ENCODE measurements at regions not wholly inside any gene's neighbourhood (a gene's known extent, or its start where the extent isn't known, plus 50 kb on each side); places are given as distances from the start of the nearest gene placed in this dataset.

DNA sequence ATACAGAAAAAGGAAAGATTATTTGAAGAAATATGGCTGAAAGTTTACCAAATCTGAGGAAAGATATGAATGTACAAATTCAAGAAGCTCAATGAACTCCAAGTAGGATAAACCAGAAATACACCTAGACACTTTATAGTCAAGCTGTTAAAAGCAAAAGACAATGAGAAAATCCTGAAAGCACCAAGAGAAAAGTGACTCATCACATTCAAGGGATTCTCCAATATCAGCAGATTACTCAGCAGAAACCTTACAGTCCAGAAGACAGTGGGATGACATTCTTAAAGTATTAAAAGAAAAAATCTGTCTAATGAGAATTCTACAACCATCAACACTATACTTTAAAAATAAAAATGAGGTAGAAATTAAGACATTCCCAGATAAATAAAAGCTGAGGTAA is 223.8 kb upstream of the ZCCHC13 start:
- Mint-ChIP-seq H3K4me1 (no peaks in the 10 kb centered on the region), H3K27ac (no peak overlapping the region), H3K27me3 (no peaks in the 10 kb centered on the region), H3K9me3 (ENCODE audit: insufficient read depth) (no peaks in the 10 kb centered on the region), H3K4me3 (no peak overlapping the region)
- Histone ChIP-seq H3K4me3 (ENCODE audit: control extremely low read depth in 1 of 5, extremely low read depth in 1 of 5, insufficient read depth in 1 of 5, low read depth in 2 of 5, low read length in 4 of 5) (no peak overlapping the region), H3K9me3 (ENCODE audit: control extremely low read depth in 1 of 3, control insufficient read depth in 2 of 3, insufficient read depth in 1 of 3, low read length in 2 of 3) (peaks cover 0 to 5% (median 2%) of the 10 kb centered on the region in 3 donors), H4K20me1 (ENCODE audit: control insufficient read depth, insufficient read depth, low read length, poor library complexity, severe bottlenecking) (no peaks in the 10 kb centered on the region), H2AFZ (ENCODE audit: insufficient read depth, low read depth, low read length, poor library complexity, severe bottlenecking) (no peak overlapping the region), H3K27ac (ENCODE audit: low read length in 2 of 2) (no peak overlapping the region), H3K4me2 (replicated peaks; ENCODE audit: low read depth, low read length, poor library complexity, severe bottlenecking) (no peak overlapping the region), H3K79me2 (ENCODE audit: control insufficient read depth, insufficient read depth, low read length) (no peaks in the 10 kb centered on the region), H3K36me3 (replicated peaks in 1 of 2; ENCODE audit: control extremely low read depth in 1 of 2, control insufficient read depth in 1 of 2, extremely low read depth in 1 of 2, insufficient read depth in 2 of 2, low read length in 1 of 2) (no peaks in the 10 kb centered on the region), H3K27me3 (replicated peaks in 1 of 4; ENCODE audit: control extremely low read depth in 1 of 4, control insufficient read depth in 3 of 4, insufficient read depth in 4 of 4, low read length in 3 of 4) (no peaks in the 10 kb centered on the region), H3K9ac (ENCODE audit: low read length) (no peak overlapping the region), H3K4me1 (ENCODE audit: control insufficient read depth in 2 of 2, insufficient read depth in 2 of 2, low read length in 2 of 2) (no peaks in the 10 kb centered on the region)
- POLR2A ChIA-PET: no interaction called here
- CTCF ChIA-PET: no interaction called here
- ATAC-seq (ENCODE audit: low read depth): no peak
- DNase-seq: no peak
- TF ChIP-seq EZH2 (IDR thresholded peaks at IDR 0.05; ENCODE audit: borderline replicate concordance, insufficient read depth, low read depth, low read length, poor library complexity, severe bottlenecking): no peak
- TF ChIP-seq, protein P1, sequence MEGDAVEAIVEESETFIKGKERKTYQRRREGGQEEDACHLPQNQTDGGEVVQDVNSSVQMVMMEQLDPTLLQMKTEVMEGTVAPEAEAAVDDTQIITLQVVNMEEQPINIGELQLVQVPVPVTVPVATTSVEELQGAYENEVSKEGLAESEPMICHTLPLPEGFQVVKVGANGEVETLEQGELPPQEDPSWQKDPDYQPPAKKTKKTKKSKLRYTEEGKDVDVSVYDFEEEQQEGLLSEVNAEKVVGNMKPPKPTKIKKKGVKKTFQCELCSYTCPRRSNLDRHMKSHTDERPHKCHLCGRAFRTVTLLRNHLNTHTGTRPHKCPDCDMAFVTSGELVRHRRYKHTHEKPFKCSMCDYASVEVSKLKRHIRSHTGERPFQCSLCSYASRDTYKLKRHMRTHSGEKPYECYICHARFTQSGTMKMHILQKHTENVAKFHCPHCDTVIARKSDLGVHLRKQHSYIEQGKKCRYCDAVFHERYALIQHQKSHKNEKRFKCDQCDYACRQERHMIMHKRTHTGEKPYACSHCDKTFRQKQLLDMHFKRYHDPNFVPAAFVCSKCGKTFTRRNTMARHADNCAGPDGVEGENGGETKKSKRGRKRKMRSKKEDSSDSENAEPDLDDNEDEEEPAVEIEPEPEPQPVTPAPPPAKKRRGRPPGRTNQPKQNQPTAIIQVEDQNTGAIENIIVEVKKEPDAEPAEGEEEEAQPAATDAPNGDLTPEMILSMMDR (IDR thresholded peaks at IDR 0.05): no peak
- intact Hi-C loops (cut with micrococcal nuclease): no loop called here

DNA sequence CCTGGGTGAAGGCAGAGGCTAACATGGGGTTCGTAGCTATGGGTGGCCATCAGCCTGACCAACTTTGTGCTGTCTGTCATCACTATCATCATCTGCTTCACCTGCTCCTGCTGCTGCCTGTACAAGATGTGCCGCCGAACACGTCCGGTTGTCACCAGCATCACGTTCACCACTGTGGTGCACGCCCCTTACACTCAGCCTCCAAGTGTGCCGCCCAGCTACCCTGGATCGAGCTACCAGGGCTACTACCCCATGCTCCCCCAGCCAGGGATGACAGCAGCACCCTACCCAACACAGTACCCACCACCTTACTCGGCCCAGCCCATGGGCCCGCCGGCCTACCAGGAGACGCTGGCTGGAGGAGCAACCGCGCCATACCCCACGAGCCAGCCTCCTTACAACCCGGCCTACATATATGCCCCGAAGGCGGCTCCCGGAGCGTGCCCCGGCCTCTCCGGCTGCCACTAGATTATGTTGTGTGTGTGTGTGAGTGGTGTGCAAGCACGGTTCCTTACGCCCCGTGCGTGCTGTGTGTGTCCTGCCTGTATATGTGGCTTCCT is 213.4 kb upstream of the XIST start:
- Histone ChIP-seq H3K9me3 (ENCODE audit: control extremely low read depth in 1 of 3, control insufficient read depth in 2 of 3, insufficient read depth in 1 of 3, low read length in 2 of 3) (peaks cover 0 to 9% (median 0%) of the 10 kb centered on the region in 3 donors), H3K36me3 (replicated peaks in 1 of 2; ENCODE audit: control extremely low read depth in 1 of 2, control insufficient read depth in 1 of 2, extremely low read depth in 1 of 2, insufficient read depth in 2 of 2, low read length in 1 of 2) (no peaks in the 10 kb centered on the region), H3K27me3 (replicated peaks in 1 of 4; ENCODE audit: control extremely low read depth in 1 of 4, control insufficient read depth in 3 of 4, insufficient read depth in 4 of 4, low read length in 3 of 4) (no peaks in the 10 kb centered on the region), H3K9ac (ENCODE audit: low read length) (no peak overlapping the region), H4K20me1 (ENCODE audit: control insufficient read depth, insufficient read depth, low read length, poor library complexity, severe bottlenecking) (no peaks in the 10 kb centered on the region), H3K27ac (ENCODE audit: low read length in 2 of 2) (no peak overlapping the region), H3K4me3 (ENCODE audit: control extremely low read depth in 1 of 5, extremely low read depth in 1 of 5, insufficient read depth in 1 of 5, low read depth in 2 of 5, low read length in 4 of 5) (no peak overlapping the region), H3K4me2 (replicated peaks; ENCODE audit: low read depth, low read length, poor library complexity, severe bottlenecking) (no peak overlapping the region), H3K4me1 (ENCODE audit: control insufficient read depth in 2 of 2, insufficient read depth in 2 of 2, low read length in 2 of 2) (no peaks in the 10 kb centered on the region), H2AFZ (ENCODE audit: insufficient read depth, low read depth, low read length, poor library complexity, severe bottlenecking) (no peak overlapping the region), H3K79me2 (ENCODE audit: control insufficient read depth, insufficient read depth, low read length) (no peaks in the 10 kb centered on the region)
- intact Hi-C loops (cut with micrococcal nuclease): no loop called here
- Mint-ChIP-seq H3K4me1 (no peaks in the 10 kb centered on the region), H3K27ac (no peak overlapping the region), H3K4me3 (no peak overlapping the region), H3K9me3 (ENCODE audit: insufficient read depth) (peaks cover 7% of the 10 kb centered on the region), H3K27me3 (no peaks in the 10 kb centered on the region)
- no peak for ATAC-seq (ENCODE audit: low read depth)
- ChIA-PET CTCF (no interaction called here), POLR2A (no interaction called here)
- no peak for DNase-seq
- WGBS (ENCODE audit: insufficient coverage): 98% methylated on average over 8 of the region's 27 CpGs
- TF ChIP-seq, protein P1 (IDR thresholded peaks at IDR 0.05): no peak
- TF ChIP-seq EZH2 (IDR thresholded peaks at IDR 0.05; ENCODE audit: borderline replicate concordance, insufficient read depth, low read depth, low read length, poor library complexity, severe bottlenecking): no peak
